Tibial nerve (tissue), 3 donors: ENCODE measurements at regions not wholly inside any gene's neighbourhood (a gene's known extent, or its start where the extent isn't known, plus 50 kb on each side); places are given as distances from the start of the nearest gene placed in this dataset.

ENCODE experiments used
- POLR2A ChIP-seq, 2 donors: fragments of 450-650 bp; IDR thresholded peaks; one replicate each; pipeline ENCODE4 v1.6.1; 2017; ENCODE audit warnings: antibody characterized with exemption in 2 of 2, mild to moderate bottlenecking in 2 of 2, moderate library complexity in 2 of 2
- TF ChIP-seq, protein P1 (sequence below), 5 experiments: fragments of 200-600 bp in 3 of 5; fragments of 450-650 bp in 2 of 5; sonication (generic) in 3 of 5; IDR thresholded peaks; one replicate each; pipeline ENCODE4 v1.5.1; 2016 to 2019; ENCODE audit warnings: antibody characterized with exemption in 5 of 5, mild to moderate bottlenecking in 3 of 5, moderate library complexity in 2 of 5

DNA sequence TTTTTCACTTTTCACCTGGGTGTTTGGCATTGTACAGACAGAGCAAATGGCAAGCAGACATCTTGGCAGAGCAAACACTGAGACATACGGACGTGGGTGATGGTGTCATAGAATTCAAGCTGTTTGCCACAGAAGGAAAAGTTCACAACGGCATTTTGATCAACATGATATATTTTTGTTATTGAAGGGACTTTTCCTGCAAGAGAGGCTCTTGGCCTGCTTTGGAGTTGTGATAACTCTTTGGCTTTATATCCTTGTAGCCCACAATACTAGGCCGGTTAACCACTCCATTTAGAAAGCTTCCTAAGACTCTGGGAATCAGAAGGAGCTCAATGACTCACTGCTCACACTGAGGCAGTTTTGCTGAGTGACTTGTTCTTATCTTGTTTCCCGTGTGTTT lies 1038.3 kb downstream of the TLE1 start:
- TF ChIP-seq, protein P1, sequence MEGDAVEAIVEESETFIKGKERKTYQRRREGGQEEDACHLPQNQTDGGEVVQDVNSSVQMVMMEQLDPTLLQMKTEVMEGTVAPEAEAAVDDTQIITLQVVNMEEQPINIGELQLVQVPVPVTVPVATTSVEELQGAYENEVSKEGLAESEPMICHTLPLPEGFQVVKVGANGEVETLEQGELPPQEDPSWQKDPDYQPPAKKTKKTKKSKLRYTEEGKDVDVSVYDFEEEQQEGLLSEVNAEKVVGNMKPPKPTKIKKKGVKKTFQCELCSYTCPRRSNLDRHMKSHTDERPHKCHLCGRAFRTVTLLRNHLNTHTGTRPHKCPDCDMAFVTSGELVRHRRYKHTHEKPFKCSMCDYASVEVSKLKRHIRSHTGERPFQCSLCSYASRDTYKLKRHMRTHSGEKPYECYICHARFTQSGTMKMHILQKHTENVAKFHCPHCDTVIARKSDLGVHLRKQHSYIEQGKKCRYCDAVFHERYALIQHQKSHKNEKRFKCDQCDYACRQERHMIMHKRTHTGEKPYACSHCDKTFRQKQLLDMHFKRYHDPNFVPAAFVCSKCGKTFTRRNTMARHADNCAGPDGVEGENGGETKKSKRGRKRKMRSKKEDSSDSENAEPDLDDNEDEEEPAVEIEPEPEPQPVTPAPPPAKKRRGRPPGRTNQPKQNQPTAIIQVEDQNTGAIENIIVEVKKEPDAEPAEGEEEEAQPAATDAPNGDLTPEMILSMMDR (IDR thresholded peaks at IDR 0.05) = no peak
- TF ChIP-seq POLR2A (IDR thresholded peaks at IDR 0.05) = no peak
